OCI-LY7 (cell line): ENCODE measurements at regions not wholly inside any gene's neighbourhood (a gene's known extent, or its start where the extent isn't known, plus 50 kb on each side); places are given as distances from the start of the nearest gene placed in this dataset.

Source experiments
- EZH2phosphoT487 ChIP-seq: fragments of 200-600 bp; sonication (generic); IDR thresholded peaks from 2 replicates; pipeline ENCODE4 v1.6.1; 2018; ENCODE audit warnings: low read depth, borderline replicate concordance, mild to moderate bottlenecking, mixed run types, antibody characterized with exemption, low read length, moderate library complexity, mixed read lengths
- TF ChIP-seq, protein P1 (sequence below): fragments of 200-600 bp; sonication (generic); conservative IDR thresholded peaks from 2 replicates; pipeline ENCODE4 v1.5.1; 2014; ENCODE audit warnings: mild to moderate bottlenecking, antibody characterized with exemption, low read length, moderate library complexity, mixed read lengths

DNA sequence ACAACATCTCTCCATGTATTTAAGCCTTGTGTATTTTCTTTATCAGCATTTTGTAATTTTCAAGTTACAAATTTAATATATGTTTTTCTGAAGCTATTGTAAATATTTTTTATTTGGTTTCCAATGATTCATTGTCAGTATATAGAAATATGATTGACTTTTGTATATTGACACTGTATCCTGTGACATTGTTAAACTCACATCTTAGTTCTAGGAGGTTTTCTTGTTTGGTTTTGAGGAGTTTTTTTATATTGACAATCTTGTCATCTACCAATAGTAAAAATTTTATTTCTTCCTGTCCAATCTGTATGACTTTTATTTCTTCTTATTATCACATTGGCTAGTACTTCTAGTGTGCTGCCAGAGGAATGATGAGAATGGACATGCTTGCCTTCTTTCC lies 393.7 kb downstream of the GPAM start:
- TF ChIP-seq, protein P1, sequence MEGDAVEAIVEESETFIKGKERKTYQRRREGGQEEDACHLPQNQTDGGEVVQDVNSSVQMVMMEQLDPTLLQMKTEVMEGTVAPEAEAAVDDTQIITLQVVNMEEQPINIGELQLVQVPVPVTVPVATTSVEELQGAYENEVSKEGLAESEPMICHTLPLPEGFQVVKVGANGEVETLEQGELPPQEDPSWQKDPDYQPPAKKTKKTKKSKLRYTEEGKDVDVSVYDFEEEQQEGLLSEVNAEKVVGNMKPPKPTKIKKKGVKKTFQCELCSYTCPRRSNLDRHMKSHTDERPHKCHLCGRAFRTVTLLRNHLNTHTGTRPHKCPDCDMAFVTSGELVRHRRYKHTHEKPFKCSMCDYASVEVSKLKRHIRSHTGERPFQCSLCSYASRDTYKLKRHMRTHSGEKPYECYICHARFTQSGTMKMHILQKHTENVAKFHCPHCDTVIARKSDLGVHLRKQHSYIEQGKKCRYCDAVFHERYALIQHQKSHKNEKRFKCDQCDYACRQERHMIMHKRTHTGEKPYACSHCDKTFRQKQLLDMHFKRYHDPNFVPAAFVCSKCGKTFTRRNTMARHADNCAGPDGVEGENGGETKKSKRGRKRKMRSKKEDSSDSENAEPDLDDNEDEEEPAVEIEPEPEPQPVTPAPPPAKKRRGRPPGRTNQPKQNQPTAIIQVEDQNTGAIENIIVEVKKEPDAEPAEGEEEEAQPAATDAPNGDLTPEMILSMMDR: no peak
- TF ChIP-seq EZH2phosphoT487: no peak
